ENCODE measurements at regions not wholly inside any gene's neighbourhood (a gene's known extent, or its start where the extent isn't known, plus 50 kb on each side); places are given as distances from the start of the nearest gene placed in this dataset.

DNA sequence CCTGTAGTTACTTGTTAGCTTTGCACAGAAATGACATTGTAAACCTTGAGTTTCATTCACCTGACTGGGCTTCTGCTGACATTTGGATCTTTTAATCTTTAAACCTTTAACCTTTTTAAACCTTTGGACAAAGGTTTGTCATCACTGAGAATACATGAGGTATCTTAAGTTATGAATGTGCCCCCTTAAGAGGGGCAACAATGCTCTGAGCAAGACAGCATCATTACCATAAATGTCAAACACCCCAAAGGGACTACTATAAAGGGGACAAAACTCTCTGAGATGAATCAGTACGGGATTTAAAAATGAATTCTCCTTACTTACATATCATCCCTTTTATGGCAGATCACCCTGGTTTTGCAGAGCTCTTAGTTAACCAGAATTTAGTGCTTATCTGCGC is 203.3 kb downstream of the COG6 start:
- Histone ChIP-seq H3K4me1 (ENCODE audit: low read depth) (no peaks in the 10 kb centered on the region), H3K4me3 (no peak overlapping the region), H3K9me3 (no peaks in the 10 kb centered on the region), H3K36me3 (ENCODE audit: low read depth) (no peaks in the 10 kb centered on the region)
- ATAC-seq (no peak), DNase-seq (no peak)
- intact Hi-C loops (cut with DNase I, micrococcal nuclease) = no loop called here
- TF ChIP-seq, protein P1, sequence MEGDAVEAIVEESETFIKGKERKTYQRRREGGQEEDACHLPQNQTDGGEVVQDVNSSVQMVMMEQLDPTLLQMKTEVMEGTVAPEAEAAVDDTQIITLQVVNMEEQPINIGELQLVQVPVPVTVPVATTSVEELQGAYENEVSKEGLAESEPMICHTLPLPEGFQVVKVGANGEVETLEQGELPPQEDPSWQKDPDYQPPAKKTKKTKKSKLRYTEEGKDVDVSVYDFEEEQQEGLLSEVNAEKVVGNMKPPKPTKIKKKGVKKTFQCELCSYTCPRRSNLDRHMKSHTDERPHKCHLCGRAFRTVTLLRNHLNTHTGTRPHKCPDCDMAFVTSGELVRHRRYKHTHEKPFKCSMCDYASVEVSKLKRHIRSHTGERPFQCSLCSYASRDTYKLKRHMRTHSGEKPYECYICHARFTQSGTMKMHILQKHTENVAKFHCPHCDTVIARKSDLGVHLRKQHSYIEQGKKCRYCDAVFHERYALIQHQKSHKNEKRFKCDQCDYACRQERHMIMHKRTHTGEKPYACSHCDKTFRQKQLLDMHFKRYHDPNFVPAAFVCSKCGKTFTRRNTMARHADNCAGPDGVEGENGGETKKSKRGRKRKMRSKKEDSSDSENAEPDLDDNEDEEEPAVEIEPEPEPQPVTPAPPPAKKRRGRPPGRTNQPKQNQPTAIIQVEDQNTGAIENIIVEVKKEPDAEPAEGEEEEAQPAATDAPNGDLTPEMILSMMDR (IDR thresholded peaks at IDR 0.05) = no peak

DNA sequence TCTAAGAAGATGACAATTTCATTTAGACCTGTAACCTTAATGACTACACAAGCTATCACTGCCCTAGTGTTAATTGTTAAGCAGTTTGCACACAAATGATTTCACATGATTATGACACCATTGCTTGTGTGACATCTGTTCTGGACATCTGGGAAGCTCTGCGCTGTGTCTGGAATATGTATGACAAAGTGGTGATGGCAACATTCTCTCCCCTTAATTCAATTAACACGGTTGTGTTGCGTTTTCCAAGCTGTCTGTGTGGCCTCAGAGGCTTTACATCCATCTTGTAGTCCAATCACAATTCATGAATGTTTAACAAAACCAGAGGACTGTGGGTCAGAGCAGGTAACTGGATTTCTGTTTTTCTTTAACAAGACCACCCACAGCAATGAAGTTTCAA is 204.4 kb downstream of the COG6 start:
- ATAC-seq (no peak), DNase-seq (no peak)
- TF ChIP-seq, protein P1 (IDR thresholded peaks at IDR 0.05) = no peak
- intact Hi-C loops (cut with DNase I, micrococcal nuclease) = no loop called here
- Histone ChIP-seq H3K4me3 (no peak overlapping the region), H3K9me3 (no peaks in the 10 kb centered on the region), H3K36me3 (ENCODE audit: low read depth) (no peaks in the 10 kb centered on the region), H3K4me1 (ENCODE audit: low read depth) (no peaks in the 10 kb centered on the region)

DNA sequence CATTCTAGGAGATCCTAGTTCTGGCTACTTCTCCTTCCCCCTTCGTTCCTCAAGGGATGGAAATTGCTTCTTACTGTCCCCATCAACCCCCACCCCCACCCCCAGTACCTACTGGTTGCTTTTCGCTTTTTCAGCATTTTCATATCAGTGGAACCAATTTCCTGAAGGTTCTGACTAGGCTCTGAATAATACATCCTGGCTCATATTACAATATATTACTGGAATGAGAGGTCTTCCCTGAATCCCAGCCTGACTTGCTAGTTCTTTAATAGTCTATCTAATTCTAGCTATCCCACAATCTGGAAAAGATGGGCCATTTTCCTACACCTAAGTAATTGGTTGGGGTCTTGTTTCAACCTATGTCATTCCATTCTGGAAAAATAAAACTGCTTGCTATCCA is 207.4 kb downstream of the COG6 start:
- intact Hi-C loops (cut with DNase I, micrococcal nuclease) = no loop called here
- no peak overlapping the region for H3K4me3 ChIP-seq
- H3K4me1 ChIP-seq (ENCODE audit: low read depth) = no peaks in the 10 kb centered on the region
- DNase-seq = no peak
- ATAC-seq = no peak
- no peaks in the 10 kb centered on the region for H3K36me3 ChIP-seq (ENCODE audit: low read depth)
- H3K9me3 ChIP-seq = no peaks in the 10 kb centered on the region
- TF ChIP-seq, protein P1 (IDR thresholded peaks at IDR 0.05) = no peak

DNA sequence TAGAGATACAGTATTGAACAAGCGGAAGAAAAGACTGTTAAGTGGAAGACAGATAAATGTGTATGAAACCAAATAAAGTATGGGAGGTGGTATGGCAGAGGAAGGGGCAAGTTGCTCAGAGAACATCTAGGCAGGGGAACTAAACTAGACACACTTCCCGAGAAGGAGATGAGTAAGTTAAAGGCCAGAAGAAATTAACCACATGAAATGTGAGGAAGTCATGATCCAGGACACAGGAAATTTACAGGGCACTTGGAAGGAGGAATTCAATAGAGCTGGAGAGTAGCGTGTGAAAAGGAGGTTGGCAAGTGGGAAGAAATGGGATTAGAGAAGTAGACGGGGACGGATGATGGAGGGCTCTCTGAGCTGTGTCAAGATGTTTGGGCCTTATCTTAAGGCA is 208.8 kb downstream of the COG6 start:
- TF ChIP-seq, protein P1 (IDR thresholded peaks at IDR 0.05) = no peak
- intact Hi-C loops (cut with DNase I, micrococcal nuclease) = no loop called here
- H3K4me3 ChIP-seq = no peak overlapping the region

DNA sequence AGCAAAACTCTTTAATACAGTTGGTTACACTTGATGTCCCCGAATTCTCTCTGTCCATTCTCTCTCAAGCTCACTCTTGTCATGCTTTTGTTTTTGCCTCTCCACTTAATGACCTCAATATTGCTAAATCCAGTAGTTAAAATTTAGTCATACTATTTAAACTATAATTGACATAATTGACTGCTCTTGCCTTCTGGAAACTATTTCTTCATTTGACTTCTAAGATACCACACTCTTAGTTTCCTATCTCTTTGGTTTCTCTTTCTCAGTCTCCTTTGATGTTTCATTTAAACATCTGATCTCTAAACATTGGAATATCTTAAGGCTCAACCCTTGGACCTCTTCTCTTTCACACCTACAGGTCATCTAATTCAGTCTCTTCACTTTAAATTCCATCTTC is 211.3 kb downstream of the COG6 start:
- no peaks in the 10 kb centered on the region for H3K4me1 ChIP-seq (ENCODE audit: low read depth)
- ATAC-seq (no peak), DNase-seq (no peak)
- no peaks in the 10 kb centered on the region for H3K36me3 ChIP-seq (ENCODE audit: low read depth)
- intact Hi-C loops (cut with DNase I, micrococcal nuclease) = no loop called here
- no peak overlapping the region for H3K4me3 ChIP-seq
- TF ChIP-seq, protein P1 (IDR thresholded peaks at IDR 0.05) = no peak
- H3K9me3 ChIP-seq = no peaks in the 10 kb centered on the region

More for the DNA sequence above, 208.8 kb downstream of the COG6 start:
- H3K36me3 ChIP-seq (ENCODE audit: low read depth) = no peaks in the 10 kb centered on the region
- ATAC-seq (no peak), DNase-seq (no peak)
- no peaks in the 10 kb centered on the region for H3K9me3 ChIP-seq
- H3K4me1 ChIP-seq (ENCODE audit: low read depth) = no peaks in the 10 kb centered on the region

DNA sequence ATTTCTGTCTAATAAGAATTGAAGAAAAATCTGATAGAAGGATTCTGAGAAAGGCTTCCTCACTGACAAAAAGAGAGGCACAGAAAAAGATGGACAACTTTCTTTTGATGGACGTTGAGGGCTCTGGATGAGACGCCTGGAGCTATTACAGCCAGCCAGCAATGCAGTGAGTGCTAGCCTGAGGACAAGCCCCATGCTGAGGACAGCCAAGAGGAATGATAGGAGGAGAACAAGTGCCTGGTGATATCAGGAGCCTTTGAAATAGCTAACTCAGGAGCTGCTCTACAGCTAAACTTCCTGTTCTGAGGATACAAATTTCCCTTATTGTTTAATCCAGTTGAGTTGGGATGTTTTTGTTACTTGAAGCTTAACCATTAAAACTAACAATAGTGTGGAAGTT is 212.3 kb downstream of the COG6 start:
- H3K4me1 ChIP-seq (ENCODE audit: low read depth) = no peaks in the 10 kb centered on the region
- ATAC-seq = no peak
- no peak for DNase-seq
- no peaks in the 10 kb centered on the region for H3K9me3 ChIP-seq
- no peak overlapping the region for H3K4me3 ChIP-seq
- intact Hi-C loops (cut with DNase I, micrococcal nuclease) = no loop called here
- H3K36me3 ChIP-seq (ENCODE audit: low read depth) = no peaks in the 10 kb centered on the region
- TF ChIP-seq, protein P1 (IDR thresholded peaks at IDR 0.05) = no peak

Data from mucosa of descending colon (tissue), 3 donors.